NCI-H2029 (cell line): ENCODE measurements at regions not wholly inside any gene's neighbourhood (a gene's known extent, or its start where the extent isn't known, plus 50 kb on each side); places are given as distances from the start of the nearest gene placed in this dataset.

Source experiments
- DNase-seq: peaks from one replicate; lab custom pipeline; 2025; lab: John Stamatoyannopoulos, UW

GRCh38 chr19:5216141-5216847 is 124.3 kb downstream of the PTPRS start:
- no peak for DNase-seq

GRCh38 chr19:5215431-5215830 is 125.2 kb downstream of the PTPRS start:
- DNase-seq = no peak

DNA sequence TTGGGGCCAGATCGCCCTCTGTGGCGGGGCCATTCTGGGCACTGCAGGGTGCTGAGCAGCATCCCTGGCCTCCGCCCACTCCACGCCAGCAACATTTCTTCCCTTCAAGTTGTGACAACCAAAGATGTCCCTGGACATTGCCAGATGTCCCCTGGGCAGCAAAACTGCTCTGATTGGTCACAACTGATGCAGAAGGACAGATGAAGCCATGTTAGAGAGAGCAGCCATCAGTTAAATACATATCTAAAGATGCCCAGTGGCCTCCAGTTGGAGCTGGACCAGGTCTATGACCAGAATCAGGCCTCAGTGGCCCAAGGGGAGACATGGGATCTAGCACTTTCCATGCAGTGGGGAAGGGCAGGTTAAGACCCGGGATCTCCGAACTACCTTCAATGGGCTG is 125.7 kb downstream of the PTPRS start:
- DNase-seq = no peak

DNA sequence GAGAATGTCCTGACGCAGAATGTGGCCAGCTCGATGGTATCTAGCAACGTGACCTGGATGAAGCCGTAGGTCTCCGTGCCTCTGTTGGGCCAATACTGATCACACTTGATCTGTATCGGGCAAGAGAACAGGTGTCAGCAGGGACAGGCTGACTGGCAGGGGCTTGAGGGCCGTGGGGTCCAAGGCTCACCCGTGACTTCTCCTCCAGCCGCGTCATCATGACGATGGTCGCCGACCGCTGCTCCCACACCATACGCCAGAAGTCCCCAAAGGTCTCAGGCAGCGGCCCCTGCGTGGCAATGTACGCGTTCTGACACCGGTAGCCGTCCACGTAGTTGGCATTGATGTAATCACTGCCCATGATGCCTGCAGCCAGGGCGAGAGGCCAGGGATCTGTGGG is 126.2 kb downstream of the PTPRS start:
- no peak for DNase-seq

- DNase-seq = no peak
Observed at GRCh38 chr19:5213667-5214066, 126.9 kb downstream of the PTPRS start.

DNA sequence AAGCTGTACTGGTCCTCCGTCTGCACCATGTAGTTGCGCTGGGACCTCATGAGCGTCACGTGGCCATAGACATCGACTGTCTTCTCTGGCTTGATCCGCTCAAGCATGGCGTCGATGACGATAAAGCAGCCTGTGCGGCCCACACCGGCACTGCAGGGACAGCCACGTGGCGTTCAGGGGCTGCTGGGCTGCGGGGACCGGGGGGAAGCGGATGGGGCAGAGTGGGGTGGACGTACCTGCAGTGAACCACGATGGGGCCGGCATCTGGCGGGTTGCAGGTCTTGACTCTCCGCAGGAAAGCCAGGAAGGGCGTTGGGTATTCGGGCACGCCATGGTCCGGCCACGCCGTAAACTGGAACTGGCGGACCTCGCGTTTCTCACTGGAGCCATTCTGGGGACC is 128.5 kb downstream of the PTPRS start:
- no peak for DNase-seq

- DNase-seq = no peak
Observed at GRCh38 chr19:5211217-5211822, 129.3 kb downstream of the PTPRS start.

GRCh38 chr19:5210556-5210955 is 130.1 kb downstream of the PTPRS start:
- DNase-seq = no peak

GRCh38 chr19:5207806-5208205 is 132.8 kb downstream of the PTPRS start:
- DNase-seq = no peak

- DNase-seq = no peak
Observed at GRCh38 chr19:5206751-5207075, 133.9 kb downstream of the PTPRS start.

DNA sequence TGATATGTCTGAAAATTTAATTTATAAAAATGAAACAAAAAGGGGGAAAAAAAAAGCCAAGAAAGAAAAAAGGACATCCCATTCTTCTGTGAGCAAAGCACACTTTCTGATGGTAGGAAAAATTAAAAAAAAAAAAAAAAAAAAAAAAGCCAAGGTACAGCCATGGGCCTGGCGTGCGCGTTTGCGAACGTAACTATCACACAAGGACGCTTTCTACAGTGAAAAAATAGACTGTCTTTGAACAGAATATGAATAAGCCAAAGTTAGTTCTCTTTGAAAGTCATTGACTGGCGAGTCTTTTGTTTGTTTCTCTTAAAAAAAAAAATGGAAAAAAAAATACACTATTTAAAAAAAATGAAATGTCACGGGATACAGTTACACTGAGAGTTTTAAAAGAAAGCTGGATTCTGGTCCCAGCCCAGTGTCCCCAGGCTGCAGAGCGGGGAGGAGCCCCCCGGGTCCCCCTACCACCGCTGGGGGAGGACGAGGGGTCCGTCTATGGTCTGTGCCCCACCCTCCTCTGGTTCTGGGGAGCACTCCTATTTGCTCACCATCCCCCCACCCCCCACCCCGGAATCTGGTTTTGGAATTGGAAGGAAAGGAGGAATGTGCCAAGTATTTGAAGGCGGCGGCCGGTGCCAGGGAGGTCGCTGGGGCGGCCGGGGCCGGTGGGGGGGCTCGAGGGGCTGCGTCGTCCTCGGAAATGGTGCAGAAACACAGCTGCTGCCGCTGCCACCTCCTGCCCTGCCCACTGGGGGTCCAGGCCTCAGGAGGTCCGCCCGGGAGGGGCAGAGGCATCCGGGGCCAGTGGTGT is 134.5 kb downstream of the PTPRS start:
- no peak for DNase-seq

- no peak for DNase-seq
Observed at GRCh38 chr19:5205381-5205780, 135.2 kb downstream of the PTPRS start.

DNA sequence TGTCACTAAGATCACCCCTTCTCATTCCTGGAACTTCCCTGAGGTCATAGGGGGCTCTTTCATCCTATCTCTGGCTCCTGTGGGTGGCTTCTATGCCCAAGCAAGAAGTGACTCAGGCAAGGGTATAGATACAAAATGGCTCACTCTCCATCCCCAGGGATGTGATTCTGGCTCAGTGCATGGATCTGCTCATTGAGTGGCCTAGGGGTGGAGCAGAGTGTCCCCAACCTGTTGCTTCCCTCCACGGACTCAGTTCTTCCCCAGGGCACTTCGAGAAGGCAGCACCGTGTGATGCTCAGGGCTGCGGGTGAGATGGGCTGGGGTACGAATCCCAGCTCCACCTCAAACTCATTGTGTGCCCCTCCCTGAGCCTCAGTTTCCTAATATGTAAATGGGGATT is 136.4 kb downstream of the PTPRS start:
- no peak for DNase-seq
